ENCODE measurements at regions not wholly inside any gene's neighbourhood (a gene's known extent, or its start where the extent isn't known, plus 50 kb on each side); places are given as distances from the start of the nearest gene placed in this dataset.

- DNase-seq (ENCODE audit: low spot score in 2 of 2), result no peak
- WGBS, 2 donors, result 93 to 100% methylated on average over 1 of the region's 1 CpG
- TF ChIP-seq POLR2A (IDR thresholded peaks at IDR 0.05), result no peak
- TF ChIP-seq CTCF (IDR thresholded peaks at IDR 0.05), result no peak
- no peak overlapping the region for H3K4me3 ChIP-seq (ENCODE audit: low read depth, poor library complexity, severe bottlenecking)
- intact Hi-C loops (cut with DNase I; ENCODE audit: low total_unique reads), result no loop called here
These were observed 530.4 kb upstream of the INTU start for GRCh38 chr4:127102361-127102760.

- TF ChIP-seq CTCF (IDR thresholded peaks at IDR 0.05) (no peak), POLR2A (IDR thresholded peaks at IDR 0.05) (no peak)
- WGBS, 2 donors, result 52 to 58% methylated on average over 3 of the region's 3 CpGs
- H3K4me3 ChIP-seq (ENCODE audit: low read depth, poor library complexity, severe bottlenecking), result no peak overlapping the region
- intact Hi-C loops (cut with DNase I; ENCODE audit: low total_unique reads), result no loop called here
- DNase-seq (ENCODE audit: low spot score in 2 of 2), result no peak
These were observed 529.1 kb upstream of the INTU start for GRCh38 chr4:127103681-127104115.

GRCh38 chr4:127113844-127114362, 518.9 kb upstream of the INTU start:
- intact Hi-C loops (cut with DNase I; ENCODE audit: low total_unique reads), result no loop called here
- TF ChIP-seq POLR2A (IDR thresholded peaks at IDR 0.05) (no peak), CTCF (IDR thresholded peaks at IDR 0.05) (no peak)
- no peak overlapping the region for H3K4me3 ChIP-seq (ENCODE audit: low read depth, poor library complexity, severe bottlenecking)
- DNase-seq (ENCODE audit: low spot score in 2 of 2), result no peak

- intact Hi-C loops (cut with DNase I; ENCODE audit: low total_unique reads), result no loop called here
- WGBS, 2 donors, result 72 to 75% methylated on average over 3 of the region's 3 CpGs
- H3K4me3 ChIP-seq (ENCODE audit: low read depth, poor library complexity, severe bottlenecking), result no peak overlapping the region
- DNase-seq (ENCODE audit: low spot score in 2 of 2), result no peak
- TF ChIP-seq POLR2A (IDR thresholded peaks at IDR 0.05) (no peak), CTCF (IDR thresholded peaks at IDR 0.05) (no peak)
These were observed 514.1 kb upstream of the INTU start for GRCh38 chr4:127118681-127119080.

- intact Hi-C loops (cut with DNase I; ENCODE audit: low total_unique reads), result no loop called here
- H3K4me3 ChIP-seq (ENCODE audit: low read depth, poor library complexity, severe bottlenecking), result no peak overlapping the region
- no peak for TF ChIP-seq CTCF (IDR thresholded peaks at IDR 0.05)
- TF ChIP-seq POLR2A (IDR thresholded peaks at IDR 0.05), result no peak
- no peak for DNase-seq (ENCODE audit: low spot score in 2 of 2)
- 80 to 86% methylated on average over 11 of the region's 11 CpGs for WGBS, 2 donors
These were observed 512.2 kb upstream of the INTU start for GRCh38 chr4:127120441-127121090.

- intact Hi-C loops (cut with DNase I; ENCODE audit: low total_unique reads), result no loop called here
- no peak for TF ChIP-seq CTCF (IDR thresholded peaks at IDR 0.05)
- TF ChIP-seq POLR2A (IDR thresholded peaks at IDR 0.05), result no peak
- H3K4me3 ChIP-seq (ENCODE audit: low read depth, poor library complexity, severe bottlenecking), result no peak overlapping the region
- 75 to 80% methylated on average over 2 of the region's 2 CpGs for WGBS, 2 donors
- DNase-seq (ENCODE audit: low spot score in 2 of 2), result no peak
These were observed 507.8 kb upstream of the INTU start for GRCh38 chr4:127124919-127125318.

All from lower leg skin (tissue), 4 donors.